ENCODE measurements at regions not wholly inside any gene's neighbourhood (a gene's known extent, or its start where the extent isn't known, plus 50 kb on each side); places are given as distances from the start of the nearest gene placed in this dataset.

GRCh38 chr2:200041639-200042038 lies 86.3 kb downstream of the MAIP1 start:
- TF ChIP-seq CTCF (IDR thresholded peaks at IDR 0.05; ENCODE audit: low read length) = no peak
- no peak for TF ChIP-seq EZH2 (IDR thresholded peaks at IDR 0.05; ENCODE audit: borderline replicate concordance, low read length)

All from OCI-LY1 (cell line).